GM23248 (cell line): ENCODE measurements at regions not wholly inside any gene's neighbourhood (a gene's known extent, or its start where the extent isn't known, plus 50 kb on each side); places are given as distances from the start of the nearest gene placed in this dataset.

Experiments
- DNase-seq: peaks from one replicate; pipeline ENCODE4 v3.0.0-alpha.2; 2015
- H2AFZ ChIP-seq: fragments of 200-600 bp; sonication (generic); 2 replicates; pipeline ENCODE4 v1.6.1; 2016; ENCODE audit warnings: antibody characterized with exemption
- H3F3A ChIP-seq: fragments of 200-600 bp; sonication (generic); 2 replicates; pipeline ENCODE4 v1.6.1; 2016; ENCODE audit warnings: mild to moderate bottlenecking, antibody characterized with exemption, mixed run types; ENCODE audit not compliant: insufficient read depth
- H3K27ac ChIP-seq: fragments of 200-600 bp; sonication (generic); 2 replicates; pipeline ENCODE4 v1.5.1; 2016; ENCODE audit warnings: mild to moderate bottlenecking
- H3K27me3 ChIP-seq: fragments of 200-600 bp; sonication (generic); replicated peaks from 2 replicates; pipeline ENCODE4 v1.6.1; 2016; ENCODE audit warnings: mild to moderate bottlenecking; ENCODE audit not compliant: insufficient read depth
- H3K36me3 ChIP-seq: fragments of 200-600 bp; sonication (generic); 2 replicates; pipeline ENCODE4 v1.6.1; 2016; ENCODE audit warnings: low read depth, mild to moderate bottlenecking
- H3K4me1 ChIP-seq: fragments of 200-600 bp; sonication (generic); 2 replicates; pipeline ENCODE4 v1.6.1; 2016; ENCODE audit warnings: mild to moderate bottlenecking; ENCODE audit not compliant: insufficient read depth
- H3K4me2 ChIP-seq: fragments of 200-600 bp; sonication (generic); one replicate; pipeline ENCODE4 v1.6.1; 2016; ENCODE audit warnings: mild to moderate bottlenecking; ENCODE audit not compliant: unreplicated experiment
- H3K4me3 ChIP-seq: fragments of 200-600 bp; sonication (generic); 2 replicates; pipeline ENCODE4 v1.5.1; 2016; ENCODE audit warnings: mild to moderate bottlenecking
- H3K79me2 ChIP-seq: fragments of 200-600 bp; sonication (generic); 2 replicates; pipeline ENCODE4 v1.6.1; 2016; ENCODE audit warnings: mild to moderate bottlenecking; ENCODE audit not compliant: insufficient read depth
- H3K9ac ChIP-seq: fragments of 200-600 bp; sonication (generic); 2 replicates; pipeline ENCODE4 v1.6.1; 2016; ENCODE audit warnings: mild to moderate bottlenecking
- H3K9me2 ChIP-seq: fragments of 200-600 bp; sonication (generic); 2 replicates; pipeline ENCODE4 v1.6.1; 2016; ENCODE audit warnings: mixed run types, mild to moderate bottlenecking, moderate library complexity; ENCODE audit not compliant: insufficient read depth
- H3K9me3 ChIP-seq: fragments of 200-600 bp; sonication (generic); one replicate; pipeline ENCODE4 v1.6.1; 2017; ENCODE audit warnings: low read depth
- H4K20me1 ChIP-seq: fragments of 200-600 bp; sonication (generic); 2 replicates; pipeline ENCODE4 v1.6.0; 2016; ENCODE audit not compliant: insufficient read depth
- EZH2 ChIP-seq: fragments of 200-600 bp; sonication (generic); IDR thresholded peaks from 2 replicates; pipeline ENCODE4 v1.6.1; 2018; ENCODE audit warnings: antibody characterized with exemption, mild to moderate bottlenecking; ENCODE audit not compliant: insufficient read depth, poor library complexity, severe bottlenecking
- EZH2phosphoT487 ChIP-seq: fragments of 200-600 bp; sonication (generic); IDR thresholded peaks from 2 replicates; pipeline ENCODE4 v1.6.1; 2018; ENCODE audit warnings: antibody characterized with exemption, moderate library complexity, mild to moderate bottlenecking, low read depth; ENCODE audit not compliant: insufficient read depth
- WGBS, 2 experiments: methylation state at CpG; one replicate each; pipeline ENCODE4 v1.1.6; 2015 to 2017; ENCODE audit warnings: low lambda C conversion rate in 2 of 2, low coverage in 1 of 2; ENCODE audit errors: missing lambda C conversion rate in 2 of 2; 5-methylcytosine and 5-hydroxymethylcytosine counted together
- in situ Hi-C: fragments of 300-500 bp; cut with MboI; formaldehyde crosslinking; loops from 2 replicates; pipeline ENCODE4 v1.15.0; 2020

DNA sequence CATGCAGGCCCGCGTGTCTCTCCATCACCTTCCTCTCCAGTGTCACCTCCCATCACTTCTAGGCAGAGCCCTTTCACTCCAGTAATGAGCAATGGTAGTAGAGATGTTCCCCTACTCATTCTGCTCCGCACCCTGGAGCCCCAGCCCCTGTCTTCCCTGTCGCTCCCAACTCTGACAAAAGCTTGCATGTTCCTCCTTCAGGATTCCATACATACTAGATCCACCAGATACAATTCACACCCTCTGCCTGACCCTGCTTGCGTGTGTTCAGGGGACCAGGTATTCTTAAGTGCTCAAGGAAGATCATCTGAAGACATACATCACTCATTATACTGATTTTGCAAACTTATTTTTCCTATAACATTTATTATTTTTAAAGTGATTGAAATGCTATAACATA is 222.7 kb downstream of the SNX19 start:
- DNase-seq, result no peak
- no peak for TF ChIP-seq EZH2
- TF ChIP-seq EZH2phosphoT487, result no peak
- H3K79me2 ChIP-seq, result no peaks in the 10 kb centered on the region
- H3K4me2 ChIP-seq, result no peak overlapping the region
- H3K9me3 ChIP-seq, result no peaks in the 10 kb centered on the region
- H3K36me3 ChIP-seq, result no peaks in the 10 kb centered on the region
- H4K20me1 ChIP-seq, result no peaks in the 10 kb centered on the region
- H3K9me2 ChIP-seq, result no peaks in the 10 kb centered on the region
- H3K27me3 ChIP-seq, result peaks cover 5% of the 10 kb centered on the region
- peaks cover 7% of the 10 kb centered on the region; the same call in 1 of the 2 replicates for H3K4me1 ChIP-seq
- no peak overlapping the region for H3K27ac ChIP-seq
- in situ Hi-C loops, result no loop called here
- H3K4me3 ChIP-seq, result no peak overlapping the region
- no peak overlapping the region for H2AFZ ChIP-seq
- H3F3A ChIP-seq, result peaks cover 9% of the 10 kb centered on the region; the same call in 1 of the 2 replicates
- H3K9ac ChIP-seq, result no peak overlapping the region
- WGBS, 2 experiments, result 97 to 98% methylated on average over 5 of the region's 5 CpGs

DNA sequence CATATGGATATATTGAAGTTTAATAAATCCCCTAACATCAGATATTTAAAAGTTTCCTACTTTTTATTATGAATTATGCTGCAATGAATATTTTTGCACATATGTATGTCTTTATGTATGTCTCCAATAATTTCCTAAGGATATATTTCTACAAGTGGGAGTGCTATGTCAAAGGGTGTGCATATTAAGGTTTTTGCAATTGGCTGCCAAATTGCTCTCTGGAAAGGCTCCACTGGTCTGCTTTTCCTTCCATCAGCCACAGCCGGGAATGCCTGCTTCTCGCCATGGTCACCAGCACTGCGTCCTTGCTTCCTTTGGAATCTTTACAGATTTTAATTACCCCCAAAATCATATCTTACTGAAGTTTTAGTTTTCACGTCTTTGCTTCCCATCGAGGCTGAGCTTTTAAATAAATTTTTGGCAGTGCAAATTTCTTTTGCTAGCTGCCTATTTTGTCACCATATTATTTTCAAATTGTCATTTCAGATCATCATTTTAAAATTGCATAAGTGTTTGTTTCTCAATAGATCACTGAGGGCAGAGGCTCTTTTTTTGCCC is 221.7 kb downstream of the SNX19 start:
- no peaks in the 10 kb centered on the region for H4K20me1 ChIP-seq
- peaks cover 5% of the 10 kb centered on the region for H3K27me3 ChIP-seq
- no peaks in the 10 kb centered on the region for H3K36me3 ChIP-seq
- H3F3A ChIP-seq, result 0 out of 2 replicates have a peak, but pooled peaks cover under 1% of the 10 kb centered on the region
- H3K4me2 ChIP-seq, result no peak overlapping the region
- DNase-seq, result no peak
- no peaks in the 10 kb centered on the region for H3K9me2 ChIP-seq
- no peaks in the 10 kb centered on the region for H3K79me2 ChIP-seq
- H3K27ac ChIP-seq, result no peak overlapping the region
- no peak overlapping the region for H3K4me3 ChIP-seq
- H3K9me3 ChIP-seq, result no peaks in the 10 kb centered on the region
- WGBS, 2 experiments, result 87 to 88% methylated on average over 5 of the region's 5 CpGs
- no peak overlapping the region for H2AFZ ChIP-seq
- TF ChIP-seq EZH2 (no peak), EZH2phosphoT487 (no peak)
- in situ Hi-C loops, result no loop called here
- no peaks in the 10 kb centered on the region for H3K4me1 ChIP-seq
- H3K9ac ChIP-seq, result no peak overlapping the region

DNA sequence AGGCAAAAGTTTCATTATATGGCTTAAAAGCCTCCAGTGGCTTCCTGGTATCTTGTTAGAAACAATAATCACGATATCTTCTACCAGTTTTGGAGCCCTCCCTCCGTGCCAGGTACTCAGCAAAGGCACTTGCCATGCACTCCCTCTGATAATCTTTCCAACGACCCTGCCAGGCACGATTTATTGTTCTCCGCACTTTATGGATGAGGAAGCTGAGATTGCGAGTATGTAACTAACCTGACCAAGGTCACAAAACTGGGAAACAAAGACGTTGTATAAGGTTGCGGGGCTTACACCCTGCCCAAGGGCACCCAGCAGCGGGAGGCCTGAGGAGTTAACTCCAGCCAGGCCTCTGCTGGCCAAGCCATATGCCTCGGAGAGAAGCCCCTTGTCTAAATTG is 218.1 kb downstream of the SNX19 start:
- WGBS, 2 experiments, result 89 to 91% methylated on average over 10 of the region's 10 CpGs
- in situ Hi-C loops, result no loop called here
- H3F3A ChIP-seq, result no peaks in the 10 kb centered on the region

GRCh38 chr11:130699561-130699960 is 216.7 kb downstream of the SNX19 start:
- WGBS, 2 experiments, result 80 to 81% methylated on average over 7 of the region's 7 CpGs
- no peaks in the 10 kb centered on the region for H3K79me2 ChIP-seq
- H3K27me3 ChIP-seq, result no peaks in the 10 kb centered on the region; the same call in 1 of the 2 replicates
- H3K4me3 ChIP-seq, result no peak overlapping the region
- in situ Hi-C loops, result no loop called here
- H2AFZ ChIP-seq, result no peak overlapping the region
- no peak for DNase-seq
- H3K4me2 ChIP-seq, result no peak overlapping the region
- H3K9me2 ChIP-seq, result no peaks in the 10 kb centered on the region
- no peaks in the 10 kb centered on the region for H3K9me3 ChIP-seq
- no peaks in the 10 kb centered on the region for H3K4me1 ChIP-seq
- no peak overlapping the region for H3K27ac ChIP-seq
- H3K9ac ChIP-seq, result no peak overlapping the region
- no peaks in the 10 kb centered on the region for H3K36me3 ChIP-seq
- no peaks in the 10 kb centered on the region for H3F3A ChIP-seq
- no peaks in the 10 kb centered on the region for H4K20me1 ChIP-seq
- TF ChIP-seq EZH2phosphoT487, result no peak
- TF ChIP-seq EZH2, result no peak

More for the DNA sequence above, 218.1 kb downstream of the SNX19 start:
- Histone ChIP-seq H3K9me3 (no peaks in the 10 kb centered on the region), H3K36me3 (no peaks in the 10 kb centered on the region), H3K27me3 (no peaks in the 10 kb centered on the region; the same call in 1 of the 2 replicates), H3K79me2 (no peaks in the 10 kb centered on the region), H3K9me2 (no peaks in the 10 kb centered on the region), H3K4me1 (no peaks in the 10 kb centered on the region), H4K20me1 (no peaks in the 10 kb centered on the region), H3K4me3 (no peak overlapping the region), H3K9ac (no peak overlapping the region), H3K4me2 (no peak overlapping the region), H3K27ac (no peak overlapping the region), H2AFZ (no peak overlapping the region)
- no peak for TF ChIP-seq EZH2phosphoT487
- no peak for TF ChIP-seq EZH2
- DNase-seq, result no peak

DNA sequence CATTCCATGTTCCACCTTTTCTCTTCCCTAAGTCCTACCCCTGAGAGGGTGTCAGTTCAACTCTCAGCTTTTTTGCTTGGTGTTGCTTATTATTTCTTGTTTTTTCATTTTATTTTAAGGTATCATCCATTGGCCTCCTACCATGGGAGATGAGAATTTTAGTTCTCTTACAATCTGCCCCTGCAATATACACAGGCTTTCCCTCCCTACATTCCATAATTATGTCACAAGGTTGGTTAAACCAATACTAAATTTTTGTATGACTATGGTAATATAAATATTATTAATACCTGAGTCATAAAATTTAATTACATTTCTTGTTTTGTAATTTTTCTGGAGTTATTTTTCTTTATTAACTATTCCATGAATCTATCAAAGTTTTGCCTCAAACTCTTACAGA is 216.2 kb downstream of the SNX19 start:
- in situ Hi-C loops, result no loop called here
- Histone ChIP-seq H3K9ac (no peak overlapping the region), H3K9me2 (no peaks in the 10 kb centered on the region), H3K79me2 (no peaks in the 10 kb centered on the region), H3K4me1 (no peaks in the 10 kb centered on the region), H3K27ac (no peak overlapping the region), H3K4me2 (no peak overlapping the region), H4K20me1 (no peaks in the 10 kb centered on the region), H3K27me3 (no peaks in the 10 kb centered on the region; the same call in 1 of the 2 replicates), H3K4me3 (no peak overlapping the region), H3K36me3 (no peaks in the 10 kb centered on the region), H2AFZ (no peak overlapping the region), H3K9me3 (no peaks in the 10 kb centered on the region), H3F3A (no peaks in the 10 kb centered on the region)
- no peak for DNase-seq
- TF ChIP-seq EZH2, result no peak
- TF ChIP-seq EZH2phosphoT487, result no peak
